C4-2B (cell line): ENCODE measurements at regions not wholly inside any gene's neighbourhood (a gene's known extent, or its start where the extent isn't known, plus 50 kb on each side); places are given as distances from the start of the nearest gene placed in this dataset.

Experiments used
- ZFX ChIP-seq: fragments of 450-650 bp; IDR thresholded peaks from 2 replicates; pipeline ENCODE4 v1.6.1; 2017
- TF ChIP-seq, protein P1 (sequence below): fragments of 450-650 bp; conservative IDR thresholded peaks from 2 replicates; pipeline ENCODE4 v1.5.1; 2017; ENCODE audit warnings: mild to moderate bottlenecking

DNA sequence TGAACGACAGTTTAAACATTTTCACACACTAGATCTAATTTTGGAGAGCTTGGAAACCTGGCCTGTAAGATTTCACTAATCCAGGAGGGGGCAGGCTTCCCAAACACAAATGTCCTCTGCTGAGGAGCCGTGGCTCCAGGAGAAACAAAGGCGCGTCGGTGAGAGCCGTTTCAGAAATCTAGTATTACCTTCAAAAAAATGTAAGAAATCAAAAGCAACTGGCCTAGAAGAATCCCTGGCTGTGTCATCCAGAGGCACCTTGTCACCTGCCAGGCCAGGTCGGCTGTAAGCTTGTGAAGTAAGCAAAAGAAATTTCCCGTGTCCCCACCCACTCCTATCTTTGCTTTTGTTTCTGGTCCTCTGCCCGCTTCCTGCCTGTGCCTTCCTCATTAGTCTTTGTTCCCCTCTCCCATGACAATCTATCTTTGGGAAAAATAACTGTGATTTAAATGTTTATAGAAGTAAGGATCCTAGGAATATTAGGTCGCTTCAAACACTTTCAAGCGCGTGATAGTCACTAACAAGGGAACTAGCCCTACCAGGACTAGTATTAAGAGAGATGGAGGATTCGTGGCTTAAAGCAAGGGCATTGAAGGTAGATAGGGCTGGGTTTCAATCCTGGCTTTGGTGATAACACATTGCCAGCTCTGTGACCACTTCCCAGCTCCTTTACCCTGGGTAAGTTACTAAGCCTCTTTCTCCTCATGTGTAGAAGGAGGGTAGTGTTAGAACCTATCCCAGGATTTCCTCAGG lies 99.5 kb upstream of the STK39 start:
- no peak for TF ChIP-seq ZFX
- TF ChIP-seq, protein P1, sequence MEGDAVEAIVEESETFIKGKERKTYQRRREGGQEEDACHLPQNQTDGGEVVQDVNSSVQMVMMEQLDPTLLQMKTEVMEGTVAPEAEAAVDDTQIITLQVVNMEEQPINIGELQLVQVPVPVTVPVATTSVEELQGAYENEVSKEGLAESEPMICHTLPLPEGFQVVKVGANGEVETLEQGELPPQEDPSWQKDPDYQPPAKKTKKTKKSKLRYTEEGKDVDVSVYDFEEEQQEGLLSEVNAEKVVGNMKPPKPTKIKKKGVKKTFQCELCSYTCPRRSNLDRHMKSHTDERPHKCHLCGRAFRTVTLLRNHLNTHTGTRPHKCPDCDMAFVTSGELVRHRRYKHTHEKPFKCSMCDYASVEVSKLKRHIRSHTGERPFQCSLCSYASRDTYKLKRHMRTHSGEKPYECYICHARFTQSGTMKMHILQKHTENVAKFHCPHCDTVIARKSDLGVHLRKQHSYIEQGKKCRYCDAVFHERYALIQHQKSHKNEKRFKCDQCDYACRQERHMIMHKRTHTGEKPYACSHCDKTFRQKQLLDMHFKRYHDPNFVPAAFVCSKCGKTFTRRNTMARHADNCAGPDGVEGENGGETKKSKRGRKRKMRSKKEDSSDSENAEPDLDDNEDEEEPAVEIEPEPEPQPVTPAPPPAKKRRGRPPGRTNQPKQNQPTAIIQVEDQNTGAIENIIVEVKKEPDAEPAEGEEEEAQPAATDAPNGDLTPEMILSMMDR: peak; percentile 84
